Right kidney (tissue), 1 donor: ENCODE measurements at regions not wholly inside any gene's neighbourhood (a gene's known extent, or its start where the extent isn't known, plus 50 kb on each side); places are given as distances from the start of the nearest gene placed in this dataset.

Experiments used
- DNase-seq: peaks from one replicate; pipeline ENCODE4 v3.0.0-alpha.2; 2016

GRCh38 chr5:4197151-4197550 lies 601.5 kb downstream of the IRX1 start:
- DNase-seq = no peak

GRCh38 chr5:4198461-4198860 lies 602.8 kb downstream of the IRX1 start:
- no peak for DNase-seq

DNA sequence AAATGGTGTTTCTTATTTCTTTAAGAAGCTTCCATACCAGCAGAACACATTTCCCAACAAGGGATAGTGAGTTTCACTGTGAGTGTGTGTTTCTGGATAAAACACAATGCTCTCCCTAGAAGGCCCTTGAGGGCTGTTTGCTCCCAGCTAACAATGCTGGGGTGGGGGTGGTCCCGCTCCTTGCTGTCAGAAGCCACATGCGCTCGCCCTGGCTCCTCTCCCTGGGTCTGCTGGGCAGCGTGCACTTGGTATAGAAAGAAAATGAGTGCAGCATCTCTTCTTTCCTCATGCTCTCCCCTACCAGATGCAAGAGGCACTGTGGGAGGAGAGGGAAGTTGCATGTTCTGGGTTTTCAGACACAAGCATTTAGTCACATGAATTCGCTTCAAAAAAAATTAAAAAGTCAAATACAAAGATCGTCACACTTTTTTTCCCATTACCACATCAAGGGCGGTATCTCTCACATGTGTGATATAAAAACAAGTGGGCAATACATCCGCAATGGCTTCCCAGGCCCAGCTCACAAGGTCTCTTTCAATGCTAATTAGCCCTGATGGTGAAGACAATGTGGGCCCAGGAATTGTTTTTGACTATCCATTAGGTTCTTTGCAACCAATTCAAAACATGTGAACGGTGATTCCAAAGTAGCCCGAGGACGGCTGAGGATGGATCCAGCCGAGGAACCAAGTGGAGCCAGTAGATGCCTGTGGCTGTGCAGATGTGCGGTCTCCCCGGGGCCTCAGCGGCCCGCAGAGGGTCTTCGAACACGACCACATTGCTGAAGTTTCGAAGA lies 603.6 kb downstream of the IRX1 start:
- no peak for DNase-seq

DNA sequence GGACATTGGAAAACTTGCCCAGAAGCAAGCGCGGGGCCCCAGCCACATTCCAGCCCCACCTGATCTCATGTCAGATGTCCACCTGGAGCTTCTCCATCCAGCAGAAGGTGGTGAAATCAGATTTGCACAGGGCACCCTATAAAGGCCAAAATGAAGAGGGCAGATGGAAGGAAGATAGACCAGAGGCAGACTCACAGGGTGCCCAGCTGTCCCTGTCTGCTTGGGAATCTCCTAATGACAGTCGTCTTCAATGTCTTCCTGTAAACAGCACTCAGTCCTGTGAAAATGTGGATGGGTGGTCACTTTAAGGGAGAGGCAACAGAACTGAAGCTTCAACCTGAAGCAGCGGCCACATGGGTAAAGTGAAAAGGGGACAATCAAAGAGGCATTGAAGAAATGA lies 607.5 kb downstream of the IRX1 start:
- no peak for DNase-seq

DNA sequence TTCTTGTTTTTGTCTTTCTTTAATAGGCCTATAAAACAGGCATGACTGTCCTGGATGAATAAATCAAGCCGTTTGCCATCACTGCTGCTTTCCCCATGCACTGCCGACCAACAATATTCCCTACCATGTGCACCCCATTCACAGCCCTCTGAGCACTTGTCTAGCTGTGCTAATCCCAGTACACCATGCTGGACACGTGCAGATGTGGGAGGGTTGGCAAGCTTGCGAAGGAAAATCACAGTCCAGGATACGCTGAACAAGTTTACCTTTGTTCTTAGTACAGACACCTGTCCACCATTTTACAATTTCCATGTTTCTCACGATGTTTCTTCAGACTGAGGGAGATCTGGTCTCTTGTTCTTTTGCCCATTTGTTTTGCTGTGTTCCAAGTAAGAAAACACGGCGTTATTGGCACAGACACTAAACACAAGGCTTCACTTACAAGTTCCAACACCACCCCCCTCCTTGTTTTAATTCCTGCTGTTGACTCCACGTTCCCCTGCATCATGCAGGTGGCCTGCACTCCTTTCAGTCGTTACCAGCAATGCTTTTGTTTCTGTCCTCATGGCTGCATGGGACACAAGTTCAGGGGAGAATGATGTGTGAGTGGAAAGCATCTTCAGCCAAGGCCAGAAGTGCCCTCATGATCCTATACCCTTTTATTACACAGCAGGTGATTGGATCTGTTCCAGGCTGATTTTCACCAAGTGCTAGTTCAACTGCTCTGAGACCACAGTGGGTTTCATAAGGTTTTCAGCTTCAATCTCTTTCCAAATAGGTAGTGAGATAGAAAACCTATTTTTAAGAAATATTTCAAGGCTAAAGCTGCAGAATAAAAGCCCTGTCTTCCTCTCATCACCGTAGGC lies 608.9 kb downstream of the IRX1 start:
- DNase-seq = no peak

DNA sequence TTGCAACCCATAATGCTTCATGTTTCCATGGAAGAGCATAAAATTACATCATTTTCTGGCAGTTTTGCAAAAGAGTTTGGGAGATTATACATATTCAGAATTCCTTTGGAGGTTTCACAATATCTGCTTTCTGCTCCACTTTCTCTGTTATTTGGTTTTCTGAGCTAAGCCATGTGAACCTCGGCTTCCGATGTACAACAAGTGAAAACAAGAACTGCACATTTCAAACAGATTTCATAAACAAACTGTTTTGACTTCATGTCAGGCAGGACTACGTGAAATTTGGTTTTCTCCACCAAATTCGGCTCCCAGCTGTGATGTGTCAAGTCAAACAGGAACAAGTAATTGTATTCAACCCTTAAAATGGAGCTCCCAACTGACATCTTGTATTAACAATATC lies 609.8 kb downstream of the IRX1 start:
- no peak for DNase-seq

DNA sequence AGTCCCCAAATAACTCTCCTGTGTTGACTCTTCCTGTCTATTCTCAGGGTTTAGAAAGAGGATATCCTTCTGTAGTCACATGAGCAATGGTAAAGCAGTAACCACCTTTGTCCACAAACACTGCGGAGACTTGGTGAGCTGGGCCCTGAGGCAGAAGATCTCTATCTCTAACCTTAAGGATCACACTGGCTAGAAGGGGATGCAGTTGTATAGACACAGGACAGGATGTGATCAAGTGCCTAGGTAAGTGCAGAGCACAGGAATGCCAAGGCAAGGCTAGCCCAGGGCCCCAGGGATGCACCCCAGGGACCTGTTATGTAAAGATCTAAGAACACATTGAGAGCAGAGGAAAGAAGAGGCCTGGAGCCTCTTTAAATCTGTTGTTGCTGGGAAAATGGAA lies 610.5 kb downstream of the IRX1 start:
- DNase-seq = no peak

DNA sequence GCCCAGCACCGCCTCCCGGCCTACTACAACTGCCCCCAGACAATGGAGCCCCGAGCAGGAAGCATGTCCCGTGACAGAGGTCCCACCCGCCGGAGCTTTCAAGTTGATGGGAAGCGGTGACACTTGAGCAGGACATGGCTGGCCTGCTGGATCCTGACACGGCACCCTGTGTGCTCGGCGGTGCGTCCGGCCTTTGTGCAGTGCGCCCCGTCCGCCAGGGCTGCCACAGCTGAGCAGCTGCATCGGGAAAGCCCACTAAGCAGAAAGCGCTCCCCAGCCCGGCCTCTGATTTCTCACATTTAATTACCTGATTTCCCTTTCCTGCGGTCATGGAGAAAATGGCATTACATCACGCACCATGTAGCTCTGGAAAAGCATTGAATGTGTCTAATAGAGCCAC lies 611.9 kb downstream of the IRX1 start:
- no peak for DNase-seq

DNA sequence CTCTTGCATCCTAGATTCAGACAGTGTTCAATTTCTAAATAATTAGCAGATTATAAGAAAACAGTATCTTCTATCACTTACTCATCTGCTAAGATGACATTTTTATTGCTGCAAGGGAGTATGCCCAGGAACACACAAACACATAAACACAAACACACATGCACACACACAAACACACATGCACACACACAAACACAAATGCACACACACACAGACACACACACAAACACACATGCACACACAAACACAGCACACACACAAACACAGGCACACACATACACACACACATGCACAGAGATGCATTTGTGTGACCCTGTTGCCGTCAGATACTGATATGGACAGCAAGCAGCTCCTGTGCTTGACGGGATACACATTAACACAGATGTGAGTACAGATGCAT lies 612.9 kb downstream of the IRX1 start:
- no peak for DNase-seq

- no peak for DNase-seq
Observed at GRCh38 chr5:4208996-4209395, 613.4 kb downstream of the IRX1 start.

DNA sequence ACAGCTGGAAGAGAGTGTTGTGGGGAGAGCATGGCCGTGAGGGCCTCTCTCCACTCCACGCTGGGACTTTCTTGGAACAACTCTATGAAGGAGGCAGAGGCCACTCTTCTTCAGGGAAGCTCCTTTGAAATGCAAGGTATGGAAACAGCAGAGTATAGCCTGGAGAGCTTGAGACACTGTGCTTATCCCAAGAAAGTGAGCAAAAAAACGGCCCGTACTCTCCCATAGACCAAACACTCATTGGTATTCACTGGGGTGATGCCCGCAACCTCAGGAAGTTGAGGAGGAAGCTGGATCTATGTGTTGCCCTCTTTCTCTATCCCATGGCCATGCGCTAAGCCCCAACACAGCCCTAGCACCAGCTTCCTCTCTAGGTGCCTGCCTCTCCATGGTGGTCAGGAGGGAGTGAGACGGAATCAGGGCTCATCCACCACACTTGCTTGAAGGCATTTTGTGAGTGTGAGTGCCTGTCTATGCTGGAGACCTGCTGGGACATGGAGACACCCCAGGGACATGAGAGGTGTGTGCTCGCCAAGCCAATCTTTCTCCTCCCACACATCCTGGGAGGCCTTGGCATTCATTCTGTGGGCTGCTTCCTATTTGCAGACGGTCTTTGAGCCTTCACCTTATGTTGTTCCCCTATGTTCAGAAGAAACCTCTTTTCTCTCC lies 616.6 kb downstream of the IRX1 start:
- DNase-seq = no peak

GRCh38 chr5:4212981-4213819 lies 617.6 kb downstream of the IRX1 start:
- DNase-seq = no peak

DNA sequence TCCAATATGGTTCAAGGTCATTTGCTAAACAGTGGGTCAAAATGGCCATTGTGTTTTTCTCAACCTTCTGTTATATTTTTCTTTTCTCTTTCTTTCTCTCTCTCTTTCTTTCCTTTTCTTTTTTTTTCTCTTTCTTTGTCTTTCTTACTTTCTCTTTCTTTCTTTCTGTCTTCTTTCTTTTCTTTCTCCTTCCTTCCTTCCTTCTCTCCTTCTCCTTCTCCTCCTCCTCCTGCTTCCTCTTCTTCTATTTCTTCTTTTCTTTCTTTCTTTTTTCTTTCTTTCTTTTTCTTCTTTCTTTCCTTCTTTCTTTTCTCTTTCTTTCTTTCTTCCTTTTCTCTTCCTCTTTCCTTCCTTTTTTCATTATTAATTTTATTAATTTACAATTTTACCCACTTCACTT lies 619.5 kb downstream of the IRX1 start:
- no peak for DNase-seq

DNA sequence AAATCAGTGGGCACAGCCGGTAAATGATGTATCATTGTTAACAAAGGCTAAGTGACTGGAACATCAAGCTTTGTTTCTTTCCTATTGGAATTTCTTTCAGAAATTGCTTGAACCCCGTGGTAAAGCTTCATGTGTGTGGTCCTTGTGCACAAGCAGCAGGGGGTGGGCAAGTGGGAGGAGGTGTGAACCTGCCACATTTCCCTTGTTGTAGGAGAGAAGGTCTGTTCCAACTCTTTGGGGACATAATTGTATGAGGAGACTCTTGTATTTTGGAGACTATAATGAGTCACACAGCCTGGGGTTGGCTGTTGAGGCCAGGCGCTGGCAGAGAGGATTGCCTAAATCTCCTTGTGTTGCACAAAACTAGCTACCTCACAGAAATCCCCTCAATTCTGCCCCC lies 620.5 kb downstream of the IRX1 start:
- DNase-seq = no peak

DNA sequence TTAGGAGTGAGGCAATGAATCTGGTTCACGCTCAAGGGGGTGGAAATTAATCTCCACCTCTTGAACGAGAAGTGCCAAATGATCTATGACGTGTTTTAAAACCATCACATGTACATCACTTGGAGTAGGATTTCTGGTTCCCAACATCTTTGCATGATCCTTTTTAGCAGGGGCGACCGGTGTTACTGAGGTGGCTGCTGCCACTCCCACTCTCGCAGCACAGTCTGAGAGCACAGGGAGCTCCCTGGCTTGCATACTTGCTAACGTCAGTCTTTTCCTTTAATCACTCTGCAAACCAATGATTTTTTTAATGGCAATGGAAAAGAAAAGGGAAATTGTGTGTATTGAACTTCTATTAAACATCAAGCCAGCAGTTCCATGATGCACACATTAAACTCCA lies 624.4 kb downstream of the IRX1 start:
- no peak for DNase-seq

GRCh38 chr5:4221048-4221447 lies 625.4 kb downstream of the IRX1 start:
- DNase-seq = no peak

- no peak for DNase-seq
Observed at GRCh38 chr5:4222147-4222546, 626.5 kb downstream of the IRX1 start.

DNA sequence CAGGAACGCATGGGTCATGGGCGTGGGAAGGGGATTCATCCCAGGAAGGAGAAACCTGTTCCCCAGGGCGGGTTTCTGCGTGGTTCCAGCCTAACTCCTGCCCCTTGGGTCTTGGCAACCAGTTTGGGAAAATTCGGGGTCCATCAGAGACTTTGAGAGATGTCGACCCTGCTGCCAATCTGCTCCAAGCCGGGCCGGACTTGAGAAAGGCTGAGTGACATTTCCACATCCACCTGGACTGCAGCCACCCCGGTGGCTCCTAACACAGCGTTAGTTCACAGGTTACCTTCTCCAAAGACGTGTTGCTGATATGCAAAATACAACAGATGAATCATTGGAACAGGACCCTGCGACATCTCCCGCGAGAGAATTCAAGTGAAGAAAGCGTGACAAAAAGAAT lies 627.2 kb downstream of the IRX1 start:
- DNase-seq = no peak

GRCh38 chr5:4225741-4226140 lies 630.1 kb downstream of the IRX1 start:
- DNase-seq = no peak

- DNase-seq = no peak
Observed at GRCh38 chr5:4226565-4226964, 630.9 kb downstream of the IRX1 start.

- DNase-seq = no peak
Observed at GRCh38 chr5:4228708-4229107, 633.1 kb downstream of the IRX1 start.
